ENCODE measurements at regions not wholly inside any gene's neighbourhood (a gene's known extent, or its start where the extent isn't known, plus 50 kb on each side); places are given as distances from the start of the nearest gene placed in this dataset.
A peak's percentile ranks its signal among the peaks of the same experiment; 100 is the strongest.
"Not testable (repeated sequence)": the region's sequence is repeated elsewhere in the genome, so short reads cannot be mapped to it uniquely, and the experiment has no call there.

GRCh38 chr14:71165121-71166031 is 258.1 kb downstream of the PCNX1 start:
- H4K20me1 ChIP-seq (ENCODE audit: insufficient read depth) = no peaks in the 10 kb centered on the region
- peak; percentile 65 to 67 for DNase-seq
- CTCF ChIA-PET = no interaction called here

GRCh38 chr14:71166180-71166837 is 259.1 kb downstream of the PCNX1 start:
- Histone ChIP-seq H3K9me3 (ENCODE audit: insufficient read depth, low read depth) (no peaks in the 10 kb centered on the region), H4K20me1 (ENCODE audit: insufficient read depth) (no peaks in the 10 kb centered on the region), H3K79me2 (ENCODE audit: low read depth) (no peaks in the 10 kb centered on the region), H3K4me3 (no peak overlapping the region), H3K27me3 (ENCODE audit: insufficient read depth, low read depth) (no peaks in the 10 kb centered on the region), H3F3A (ENCODE audit: insufficient read depth, low read depth) (no peaks in the 10 kb centered on the region), H3K36me3 (ENCODE audit: low read depth) (no peaks in the 10 kb centered on the region), H3K4me2 (no peak overlapping the region), H2AFZ (no peak overlapping the region), H3K4me1 (replicated peaks; ENCODE audit: insufficient read depth) (peaks cover 11% of the 10 kb centered on the region), H3K9me2 (ENCODE audit: insufficient read depth) (no peaks in the 10 kb centered on the region), H3K27ac (no peak overlapping the region)
- intact Hi-C loops (cut with micrococcal nuclease; ENCODE audit: unreplicated experiment) = no loop called here
- no peak for TF ChIP-seq EZH2 (IDR thresholded peaks at IDR 0.05; ENCODE audit: low read depth)
- TF ChIP-seq CTCF (conservative IDR thresholded peaks at IDR 0.05) = no peak
- ChIA-PET POLR2A (ENCODE audit: unreplicated experiment) (no interaction called here), CTCF (no interaction called here)
- BruUV-seq (replicated peaks) = no TSS peak
- DNase-seq = no peak

More at GRCh38 chr14:71165121-71166031, 258.1 kb downstream of the PCNX1 start:
- POLR2A ChIA-PET (ENCODE audit: unreplicated experiment) = interaction anchor here (0.6 to 0.7 kb wide), 3 partner anchors 40 to 196 kb away, joined by 4 to 6 read pairs (median 5); no protein-coding TSS in a partner anchor
- TF ChIP-seq CTCF (conservative IDR thresholded peaks at IDR 0.05) (no peak), EZH2 (IDR thresholded peaks at IDR 0.05; ENCODE audit: low read depth) (no peak)
- Histone ChIP-seq H3K79me2 (ENCODE audit: low read depth) (no peaks in the 10 kb centered on the region), H3K9me3 (ENCODE audit: insufficient read depth, low read depth) (no peaks in the 10 kb centered on the region), H3F3A (ENCODE audit: insufficient read depth, low read depth) (no peaks in the 10 kb centered on the region), H3K4me2 (0 out of 2 replicates have a peak overlapping the region, but pooled peaks have one; percentile 11), H3K36me3 (ENCODE audit: low read depth) (no peaks in the 10 kb centered on the region), H3K4me3 (no peak overlapping the region), H3K9me2 (ENCODE audit: insufficient read depth) (no peaks in the 10 kb centered on the region), H3K27me3 (ENCODE audit: insufficient read depth, low read depth) (no peaks in the 10 kb centered on the region), H3K27ac (no peak overlapping the region), H3K4me1 (replicated peaks; ENCODE audit: insufficient read depth) (peaks cover 11% of the 10 kb centered on the region), H2AFZ (no peak overlapping the region)
- intact Hi-C loops (cut with micrococcal nuclease; ENCODE audit: unreplicated experiment) = loop anchor here (1.0 kb wide), 1 partner anchor 155 kb away; the partner anchor contains the start of gene SIPA1L1
- BruUV-seq (replicated peaks) = no TSS peak

- H3K27me3 ChIP-seq (ENCODE audit: insufficient read depth, low read depth); DNase-seq; H3K4me3 ChIP-seq; H4K20me1 ChIP-seq (ENCODE audit: insufficient read depth); H3K4me2 ChIP-seq; H3F3A ChIP-seq (ENCODE audit: insufficient read depth, low read depth); intact Hi-C loops (cut with micrococcal nuclease; ENCODE audit: unreplicated experiment); H3K9me2 ChIP-seq (ENCODE audit: insufficient read depth); H3K27ac ChIP-seq; H3K36me3 ChIP-seq (ENCODE audit: low read depth); H3K9me3 ChIP-seq (ENCODE audit: insufficient read depth, low read depth); POLR2A ChIA-PET (ENCODE audit: unreplicated experiment); H3K79me2 ChIP-seq (ENCODE audit: low read depth); CTCF ChIA-PET; H2AFZ ChIP-seq; BruUV-seq (replicated peaks): not testable (repeated sequence)
- peaks cover 11% of the 10 kb centered on the region for H3K4me1 ChIP-seq (replicated peaks; ENCODE audit: insufficient read depth)
These were observed 260.2 kb downstream of the PCNX1 start for GRCh38 chr14:71167325-71167950.

GRCh38 chr14:71168161-71168560 is 260.9 kb downstream of the PCNX1 start:
- BruUV-seq (replicated peaks); H3K79me2 ChIP-seq (ENCODE audit: low read depth); H3K36me3 ChIP-seq (ENCODE audit: low read depth); H2AFZ ChIP-seq; H3K9me3 ChIP-seq (ENCODE audit: insufficient read depth, low read depth); DNase-seq; H3K27ac ChIP-seq; H3K4me3 ChIP-seq; H4K20me1 ChIP-seq (ENCODE audit: insufficient read depth); H3K9me2 ChIP-seq (ENCODE audit: insufficient read depth); H3K27me3 ChIP-seq (ENCODE audit: insufficient read depth, low read depth); CTCF ChIA-PET; H3K4me2 ChIP-seq; H3F3A ChIP-seq (ENCODE audit: insufficient read depth, low read depth); intact Hi-C loops (cut with micrococcal nuclease; ENCODE audit: unreplicated experiment): not testable (repeated sequence)
- POLR2A ChIA-PET (ENCODE audit: unreplicated experiment) = interaction anchor here (0.7 kb wide), 1 partner anchor 25 kb away, joined by 3 read pairs; no protein-coding TSS in a partner anchor
- H3K4me1 ChIP-seq (replicated peaks; ENCODE audit: insufficient read depth) = peaks cover 11% of the 10 kb centered on the region

Measured in PC-9 (cell line).